GM10266 (cell line): ENCODE measurements at regions not wholly inside any gene's neighbourhood (a gene's known extent, or its start where the extent isn't known, plus 50 kb on each side); places are given as distances from the start of the nearest gene placed in this dataset.
A peak's percentile ranks its signal among the peaks of the same experiment; 100 is the strongest.
"Not testable (repeated sequence)": the region's sequence is repeated elsewhere in the genome, so short reads cannot be mapped to it uniquely, and the experiment has no call there.

Experiments
- DNase-seq: peaks from one replicate; pipeline ENCODE4 v3.0.0; 2012; ENCODE audit errors: extremely low spot score
- TF ChIP-seq, protein P1 (sequence below): IDR thresholded peaks from 2 replicates; pipeline ENCODE4 v1.5.1; 2012; ENCODE audit warnings: mild to moderate bottlenecking, low read depth; ENCODE audit not compliant: control insufficient read depth, insufficient read depth; ENCODE audit errors: missing control alignments

DNA sequence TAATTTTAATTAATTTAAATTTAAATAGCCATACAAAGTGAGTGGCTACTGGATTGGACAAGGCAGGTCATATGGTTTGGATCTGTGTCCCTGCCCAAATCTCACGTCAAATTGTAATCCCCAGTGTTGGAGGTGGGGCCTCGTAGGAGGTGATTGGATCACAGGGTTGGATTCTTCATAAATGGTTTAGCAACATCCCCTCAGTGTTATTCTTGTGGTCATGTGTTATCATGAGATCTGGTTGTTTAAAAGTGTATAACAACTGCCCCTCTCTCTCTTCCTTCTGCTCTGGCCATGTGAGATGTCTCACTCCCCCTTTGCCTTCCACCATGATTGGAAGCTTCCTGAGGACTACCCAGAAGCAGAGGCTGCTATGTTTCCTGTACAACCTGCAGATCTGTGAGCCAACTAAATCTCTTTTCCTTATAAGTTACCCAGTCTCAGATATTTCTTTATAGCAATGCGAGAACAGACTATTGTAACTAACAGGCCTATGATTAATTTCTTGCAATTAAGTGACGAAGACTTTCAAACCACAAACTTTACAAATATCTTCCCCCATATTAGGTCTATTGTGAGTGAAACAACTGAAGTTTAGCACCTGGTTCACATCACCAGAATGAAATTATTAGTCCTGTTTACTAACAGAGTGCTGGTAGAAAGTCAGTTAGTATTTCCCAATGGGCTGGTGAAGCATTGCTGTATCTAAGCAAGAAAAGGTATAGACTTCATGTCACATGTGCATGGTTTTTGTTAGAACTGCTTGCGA is 60.0 kb upstream of the TNFAIP3 start:
- DNase-seq: no peak
- TF ChIP-seq, protein P1, sequence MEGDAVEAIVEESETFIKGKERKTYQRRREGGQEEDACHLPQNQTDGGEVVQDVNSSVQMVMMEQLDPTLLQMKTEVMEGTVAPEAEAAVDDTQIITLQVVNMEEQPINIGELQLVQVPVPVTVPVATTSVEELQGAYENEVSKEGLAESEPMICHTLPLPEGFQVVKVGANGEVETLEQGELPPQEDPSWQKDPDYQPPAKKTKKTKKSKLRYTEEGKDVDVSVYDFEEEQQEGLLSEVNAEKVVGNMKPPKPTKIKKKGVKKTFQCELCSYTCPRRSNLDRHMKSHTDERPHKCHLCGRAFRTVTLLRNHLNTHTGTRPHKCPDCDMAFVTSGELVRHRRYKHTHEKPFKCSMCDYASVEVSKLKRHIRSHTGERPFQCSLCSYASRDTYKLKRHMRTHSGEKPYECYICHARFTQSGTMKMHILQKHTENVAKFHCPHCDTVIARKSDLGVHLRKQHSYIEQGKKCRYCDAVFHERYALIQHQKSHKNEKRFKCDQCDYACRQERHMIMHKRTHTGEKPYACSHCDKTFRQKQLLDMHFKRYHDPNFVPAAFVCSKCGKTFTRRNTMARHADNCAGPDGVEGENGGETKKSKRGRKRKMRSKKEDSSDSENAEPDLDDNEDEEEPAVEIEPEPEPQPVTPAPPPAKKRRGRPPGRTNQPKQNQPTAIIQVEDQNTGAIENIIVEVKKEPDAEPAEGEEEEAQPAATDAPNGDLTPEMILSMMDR: no peak

DNA sequence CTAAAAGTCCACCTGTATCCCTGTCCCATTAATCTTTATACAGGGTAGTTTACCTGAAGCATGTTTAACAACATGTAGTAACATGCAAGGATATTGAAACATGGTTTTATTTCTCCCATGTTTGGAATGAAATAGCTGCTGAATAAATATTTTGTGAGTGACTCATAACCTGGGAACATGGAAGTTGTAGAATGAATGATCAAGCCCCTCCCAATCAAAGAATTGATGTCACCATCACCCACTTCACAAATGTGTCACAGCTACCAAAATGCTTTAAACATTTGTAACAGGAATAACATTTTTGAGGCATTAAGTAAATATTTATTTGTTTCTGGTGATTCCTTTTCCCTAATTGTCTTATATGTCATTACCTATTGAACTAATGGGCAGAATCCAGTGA is 58.9 kb upstream of the TNFAIP3 start:
- TF ChIP-seq, protein P1: no peak
- DNase-seq: no peak

DNA sequence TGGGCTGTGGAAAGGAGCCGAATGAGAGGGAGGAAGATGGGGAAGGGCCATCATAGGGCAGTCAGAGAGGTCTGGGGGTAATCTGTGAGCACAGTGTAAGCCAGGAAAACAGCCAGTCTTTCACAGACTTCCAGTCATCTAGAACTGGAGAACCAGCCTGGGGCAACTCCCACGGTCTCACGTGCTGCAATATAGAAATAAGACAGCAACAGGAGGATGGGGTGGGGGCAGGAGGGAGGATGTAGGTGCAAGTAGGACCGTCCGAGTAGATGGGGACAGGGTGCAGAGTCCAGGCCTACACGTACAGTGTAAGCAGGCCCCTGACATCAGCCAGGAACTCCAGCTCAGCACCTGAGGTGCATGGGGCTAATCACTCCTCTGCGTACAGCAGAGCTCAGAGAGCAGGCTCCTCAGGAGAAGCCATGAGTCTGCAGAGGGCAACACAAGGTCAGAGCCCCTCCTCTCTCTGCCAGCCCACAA is 58.2 kb upstream of the TNFAIP3 start:
- TF ChIP-seq, protein P1: no peak
- DNase-seq: no peak

DNA sequence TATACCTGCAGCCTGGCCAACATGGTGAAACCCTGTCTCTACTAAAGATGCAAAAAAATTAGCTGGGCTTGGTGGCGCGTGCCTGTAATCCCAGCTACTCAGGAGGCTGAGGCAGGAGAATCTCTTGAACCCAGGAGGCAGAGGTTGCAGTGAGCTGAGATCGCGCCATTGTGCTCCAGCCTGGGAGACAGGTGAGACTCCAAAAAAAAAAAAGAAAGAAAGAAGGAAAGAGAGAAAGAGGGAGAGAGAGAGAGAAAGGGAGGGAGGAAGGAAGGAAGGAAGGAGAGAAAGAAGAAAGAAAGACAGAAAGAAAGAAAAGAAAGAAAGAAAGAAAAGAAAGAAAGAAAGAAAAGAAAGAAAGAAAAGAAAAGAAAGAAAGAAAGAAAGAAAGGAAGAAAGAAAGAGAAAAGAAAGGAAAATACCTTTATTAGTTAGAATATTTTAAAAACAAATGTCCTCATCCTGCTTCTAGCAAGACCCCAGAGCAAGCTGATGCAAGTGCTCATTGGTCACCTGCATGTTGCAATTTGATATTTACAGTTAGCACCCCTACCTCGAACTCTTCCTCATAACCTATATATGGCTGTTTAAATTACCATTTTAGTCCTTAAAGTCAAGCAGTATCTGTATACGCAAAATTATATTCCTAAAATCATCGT is 57.0 kb upstream of the TNFAIP3 start:
- not testable (repeated sequence) for DNase-seq

DNA sequence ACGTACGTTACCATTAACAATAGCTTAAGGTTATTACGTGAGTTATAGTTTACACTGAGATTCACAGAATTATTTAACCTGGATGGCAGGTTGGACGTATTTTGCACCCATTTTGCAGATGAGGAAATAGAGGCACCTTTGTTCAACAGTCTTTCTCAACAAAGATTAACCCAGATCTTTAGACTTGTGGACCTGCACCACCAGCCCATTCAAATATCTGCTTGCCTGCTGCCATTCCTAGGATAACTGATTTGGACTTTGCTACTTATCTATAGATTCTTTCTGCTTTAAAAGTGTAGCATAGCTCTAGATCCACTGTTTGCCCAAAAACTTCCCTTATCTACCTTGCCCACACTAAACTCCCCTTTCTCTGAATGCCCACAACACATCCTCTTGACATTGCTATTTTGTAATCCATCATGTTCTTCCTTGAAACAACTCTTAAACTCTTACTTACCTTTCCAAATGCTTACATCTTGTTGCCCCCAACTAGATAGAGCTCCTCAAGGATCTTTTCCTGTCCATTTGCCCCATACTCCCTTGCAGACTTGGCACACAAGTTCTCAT is 56.4 kb upstream of the TNFAIP3 start:
- DNase-seq: no peak
- TF ChIP-seq, protein P1: no peak

DNA sequence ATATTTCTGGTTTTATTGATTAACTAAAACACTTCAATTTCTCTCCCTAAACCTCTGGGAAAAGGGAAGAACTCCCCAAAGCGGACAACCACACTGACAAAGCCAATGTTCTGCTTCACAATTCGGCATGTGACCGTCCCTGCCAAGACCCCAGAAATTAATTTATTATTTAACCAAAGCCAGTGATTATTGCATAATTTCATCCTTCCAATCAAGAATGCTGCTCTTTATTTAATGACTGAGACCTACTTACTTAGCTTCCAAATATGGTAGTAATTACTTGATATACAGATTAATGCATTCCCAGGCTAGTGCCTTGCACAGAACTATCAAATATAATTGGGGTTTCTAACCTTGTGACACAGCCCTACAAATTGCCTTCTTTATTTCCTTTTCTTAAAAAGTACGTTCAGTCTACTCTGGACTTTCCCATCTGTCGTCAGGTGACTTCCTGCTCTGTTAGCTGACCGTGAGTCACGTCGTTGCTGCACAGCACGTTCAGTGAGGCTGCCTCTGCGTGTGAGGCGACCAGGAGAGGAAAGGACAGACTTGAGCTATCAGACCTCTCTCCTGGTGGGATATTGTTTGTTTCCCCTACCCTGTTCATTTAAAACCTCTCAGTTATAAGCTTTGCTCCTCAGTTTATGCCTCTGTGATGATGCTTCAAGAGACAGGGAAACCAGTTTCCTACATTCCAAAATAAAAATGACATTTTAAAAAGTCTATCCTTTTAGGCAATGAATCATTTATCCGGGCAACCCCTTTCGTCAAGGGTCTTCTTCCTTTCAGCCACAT is 55.7 kb upstream of the TNFAIP3 start:
- TF ChIP-seq, protein P1: no peak
- peak; percentile 76 for DNase-seq

DNA sequence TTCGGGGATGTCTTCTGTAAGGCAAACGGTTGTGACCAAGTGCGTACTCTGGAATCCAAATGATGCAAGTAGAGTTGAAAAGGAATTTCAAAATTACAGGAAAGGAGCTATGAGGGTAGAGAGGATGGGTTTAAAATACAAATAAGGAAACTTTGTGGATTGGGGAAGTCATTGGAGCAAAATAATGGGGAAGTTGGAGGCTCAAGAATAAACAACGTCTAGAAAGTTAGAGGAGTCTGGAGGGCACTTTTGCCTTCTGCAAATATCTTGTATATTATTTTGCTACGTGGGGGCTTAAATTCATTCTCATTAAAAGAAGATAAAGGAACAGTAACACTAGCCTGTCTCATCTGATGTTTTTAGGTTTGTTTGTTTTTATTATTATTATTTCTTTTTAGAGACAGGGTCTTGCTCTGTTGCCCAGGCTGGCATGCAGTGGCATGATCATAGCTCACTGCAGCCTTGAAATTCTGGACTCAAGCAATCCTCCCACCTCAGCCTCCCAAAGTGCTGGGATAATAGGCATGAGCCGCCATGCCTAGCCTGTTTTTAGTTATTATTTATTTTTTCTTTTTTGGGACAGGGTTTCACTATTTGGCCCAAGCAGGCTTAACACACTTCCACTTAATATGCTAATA is 55.0 kb upstream of the TNFAIP3 start:
- no peak for DNase-seq

More for the DNA sequence above, 55.0 kb upstream of the TNFAIP3 start:
- TF ChIP-seq, protein P1: no peak
